ENCODE measurements at regions not wholly inside any gene's neighbourhood (a gene's known extent, or its start where the extent isn't known, plus 50 kb on each side); places are given as distances from the start of the nearest gene placed in this dataset.

DNA sequence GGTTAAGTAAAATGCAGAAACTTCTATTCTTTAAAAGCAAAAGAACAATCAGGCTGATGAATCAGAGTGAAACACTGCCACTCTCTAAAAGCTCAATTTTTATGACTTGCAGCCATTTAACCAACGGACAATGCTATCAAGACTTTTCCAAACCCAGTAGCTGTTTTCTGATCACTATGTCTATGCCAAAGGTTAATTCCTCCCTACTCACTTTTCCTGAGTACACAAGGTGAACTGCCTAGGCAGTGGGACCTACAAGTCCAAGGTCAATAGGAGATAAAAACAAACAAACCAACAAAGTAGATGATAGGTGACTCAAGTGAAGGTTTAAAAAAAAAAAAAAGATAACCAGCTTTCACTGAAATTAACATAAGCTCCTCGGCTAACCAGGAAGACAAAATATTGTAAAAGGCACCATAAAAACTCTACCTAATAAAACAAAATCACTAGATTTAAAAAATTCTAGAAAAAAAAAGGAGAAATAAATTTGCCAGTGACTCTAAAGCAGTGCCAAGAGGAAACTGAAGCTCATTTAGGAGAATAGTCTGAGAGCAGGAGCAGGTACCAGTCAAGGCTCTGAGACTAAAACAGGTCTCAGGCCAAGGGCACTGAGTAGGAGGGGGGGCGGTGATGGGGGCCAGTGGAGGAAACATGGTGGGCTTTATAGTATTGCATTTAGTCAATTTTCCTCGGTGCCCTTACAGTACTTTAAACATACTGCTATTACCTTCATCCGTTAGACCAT is 134.1 kb upstream of the DLGAP1 start:
- no peak overlapping the region for H2AFZ ChIP-seq (ENCODE audit: low read length)

DNA sequence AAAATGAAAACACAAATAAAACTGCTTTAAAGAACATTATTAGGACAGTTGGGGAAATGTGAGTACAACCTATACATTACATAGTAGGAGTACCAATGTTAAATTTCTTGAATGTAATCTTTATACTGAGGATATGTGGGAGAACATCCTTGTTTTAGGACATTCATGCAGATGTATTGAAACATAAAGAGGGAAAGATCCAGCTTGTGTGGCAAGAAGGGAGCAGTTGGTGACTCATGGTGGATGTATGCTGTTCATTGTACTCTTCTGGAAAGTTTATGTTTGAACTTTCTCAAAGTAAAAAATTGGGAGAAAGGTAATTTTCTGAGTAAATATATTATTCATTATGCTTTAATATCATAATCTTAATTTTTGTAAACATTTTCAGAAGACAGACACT is 132.1 kb upstream of the DLGAP1 start:
- no peak overlapping the region for H3K27ac ChIP-seq (ENCODE audit: low read depth, low read length, poor library complexity, severe bottlenecking)
- H3K36me3 ChIP-seq (ENCODE audit: insufficient read depth, low read length): no peaks in the 10 kb centered on the region
- TF ChIP-seq EZH2 (IDR thresholded peaks at IDR 0.05; ENCODE audit: borderline replicate concordance, low read length): no peak
- TF ChIP-seq, protein P1, sequence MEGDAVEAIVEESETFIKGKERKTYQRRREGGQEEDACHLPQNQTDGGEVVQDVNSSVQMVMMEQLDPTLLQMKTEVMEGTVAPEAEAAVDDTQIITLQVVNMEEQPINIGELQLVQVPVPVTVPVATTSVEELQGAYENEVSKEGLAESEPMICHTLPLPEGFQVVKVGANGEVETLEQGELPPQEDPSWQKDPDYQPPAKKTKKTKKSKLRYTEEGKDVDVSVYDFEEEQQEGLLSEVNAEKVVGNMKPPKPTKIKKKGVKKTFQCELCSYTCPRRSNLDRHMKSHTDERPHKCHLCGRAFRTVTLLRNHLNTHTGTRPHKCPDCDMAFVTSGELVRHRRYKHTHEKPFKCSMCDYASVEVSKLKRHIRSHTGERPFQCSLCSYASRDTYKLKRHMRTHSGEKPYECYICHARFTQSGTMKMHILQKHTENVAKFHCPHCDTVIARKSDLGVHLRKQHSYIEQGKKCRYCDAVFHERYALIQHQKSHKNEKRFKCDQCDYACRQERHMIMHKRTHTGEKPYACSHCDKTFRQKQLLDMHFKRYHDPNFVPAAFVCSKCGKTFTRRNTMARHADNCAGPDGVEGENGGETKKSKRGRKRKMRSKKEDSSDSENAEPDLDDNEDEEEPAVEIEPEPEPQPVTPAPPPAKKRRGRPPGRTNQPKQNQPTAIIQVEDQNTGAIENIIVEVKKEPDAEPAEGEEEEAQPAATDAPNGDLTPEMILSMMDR (IDR thresholded peaks at IDR 0.05; ENCODE audit: low read length): no peak
- H3K9me2 ChIP-seq (ENCODE audit: low read depth, low read length): no peaks in the 10 kb centered on the region
- no peaks in the 10 kb centered on the region for H3K79me2 ChIP-seq (ENCODE audit: insufficient read depth, low read length)
- no peaks in the 10 kb centered on the region for H3F3A ChIP-seq (ENCODE audit: insufficient read depth, low read length)
- no peak overlapping the region for H3K4me2 ChIP-seq (ENCODE audit: low read length)
- H3K9me3 ChIP-seq (ENCODE audit: low read length): no peaks in the 10 kb centered on the region
- no peak overlapping the region for H3K4me3 ChIP-seq (ENCODE audit: low read depth, low read length, poor library complexity, severe bottlenecking)
- H4K20me1 ChIP-seq (ENCODE audit: insufficient read depth, low read length): no peaks in the 10 kb centered on the region
- no peak overlapping the region for H2AFZ ChIP-seq (ENCODE audit: low read length)
- no peak overlapping the region for H3K9ac ChIP-seq (ENCODE audit: low read length)
- no peaks in the 10 kb centered on the region for H3K27me3 ChIP-seq (ENCODE audit: insufficient read depth, low read length)
- H3K4me1 ChIP-seq (ENCODE audit: insufficient read depth, low read length, severe bottlenecking): no peaks in the 10 kb centered on the region

More for the DNA sequence above, 134.1 kb upstream of the DLGAP1 start:
- Histone ChIP-seq H3K4me2 (ENCODE audit: low read length) (no peak overlapping the region), H3K9ac (ENCODE audit: low read length) (no peak overlapping the region), H3K4me1 (ENCODE audit: insufficient read depth, low read length, severe bottlenecking) (no peaks in the 10 kb centered on the region), H3K27me3 (ENCODE audit: insufficient read depth, low read length) (no peaks in the 10 kb centered on the region), H3K4me3 (ENCODE audit: low read depth, low read length, poor library complexity, severe bottlenecking) (no peak overlapping the region), H3K79me2 (ENCODE audit: insufficient read depth, low read length) (no peaks in the 10 kb centered on the region), H3K9me3 (ENCODE audit: low read length) (no peaks in the 10 kb centered on the region), H3K9me2 (ENCODE audit: low read depth, low read length) (no peaks in the 10 kb centered on the region), H4K20me1 (ENCODE audit: insufficient read depth, low read length) (no peaks in the 10 kb centered on the region), H3K27ac (ENCODE audit: low read depth, low read length, poor library complexity, severe bottlenecking) (no peak overlapping the region), H3K36me3 (ENCODE audit: insufficient read depth, low read length) (no peaks in the 10 kb centered on the region), H3F3A (ENCODE audit: insufficient read depth, low read length) (no peaks in the 10 kb centered on the region)
- no peak for TF ChIP-seq EZH2 (IDR thresholded peaks at IDR 0.05; ENCODE audit: borderline replicate concordance, low read length)
- TF ChIP-seq, protein P1 (IDR thresholded peaks at IDR 0.05; ENCODE audit: low read length): no peak

DNA sequence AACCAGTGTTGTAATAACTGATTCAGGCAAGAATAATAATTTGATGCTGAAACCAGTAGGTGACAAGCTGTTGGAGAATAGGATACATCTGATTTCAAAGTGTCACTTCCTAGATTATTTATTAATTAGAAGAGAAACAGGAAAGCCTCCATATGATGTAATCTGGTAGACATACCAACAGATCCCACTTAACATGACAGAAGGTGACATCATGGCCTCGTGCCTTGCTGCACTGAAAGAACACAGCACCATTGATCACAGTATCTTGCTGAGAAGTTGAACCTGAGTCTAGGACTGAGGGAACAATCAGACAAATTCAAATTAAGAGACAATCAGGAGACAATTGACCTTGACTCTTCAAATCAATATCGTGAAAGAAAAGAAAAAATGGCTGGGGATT is 131.6 kb upstream of the DLGAP1 start:
- no peak overlapping the region for H3K4me2 ChIP-seq (ENCODE audit: low read length)
- no peaks in the 10 kb centered on the region for H3K36me3 ChIP-seq (ENCODE audit: insufficient read depth, low read length)
- H2AFZ ChIP-seq (ENCODE audit: low read length): no peak overlapping the region
- no peaks in the 10 kb centered on the region for H3K4me1 ChIP-seq (ENCODE audit: insufficient read depth, low read length, severe bottlenecking)
- no peak for TF ChIP-seq EZH2 (IDR thresholded peaks at IDR 0.05; ENCODE audit: borderline replicate concordance, low read length)
- TF ChIP-seq, protein P1 (IDR thresholded peaks at IDR 0.05; ENCODE audit: low read length): no peak
- H3K9me2 ChIP-seq (ENCODE audit: low read depth, low read length): no peaks in the 10 kb centered on the region
- no peaks in the 10 kb centered on the region for H3F3A ChIP-seq (ENCODE audit: insufficient read depth, low read length)
- H3K27me3 ChIP-seq (ENCODE audit: insufficient read depth, low read length): no peaks in the 10 kb centered on the region
- H3K9me3 ChIP-seq (ENCODE audit: low read length): no peaks in the 10 kb centered on the region
- no peak overlapping the region for H3K9ac ChIP-seq (ENCODE audit: low read length)
- H4K20me1 ChIP-seq (ENCODE audit: insufficient read depth, low read length): no peaks in the 10 kb centered on the region
- H3K4me3 ChIP-seq (ENCODE audit: low read depth, low read length, poor library complexity, severe bottlenecking): no peak overlapping the region
- no peaks in the 10 kb centered on the region for H3K79me2 ChIP-seq (ENCODE audit: insufficient read depth, low read length)
- no peak overlapping the region for H3K27ac ChIP-seq (ENCODE audit: low read depth, low read length, poor library complexity, severe bottlenecking)
